C4-2B (cell line): ENCODE measurements at regions not wholly inside any gene's neighbourhood (a gene's known extent, or its start where the extent isn't known, plus 50 kb on each side); places are given as distances from the start of the nearest gene placed in this dataset.

Experiments
- ZFX ChIP-seq: fragments of 450-650 bp; IDR thresholded peaks from 2 replicates; pipeline ENCODE4 v1.6.1; 2017
- TF ChIP-seq, protein P1 (sequence below): fragments of 450-650 bp; conservative IDR thresholded peaks from 2 replicates; pipeline ENCODE4 v1.5.1; 2017; ENCODE audit warnings: mild to moderate bottlenecking

GRCh38 chr10:5588080-5588453 is 63.3 kb downstream of the CALML3 start:
- TF ChIP-seq, protein P1, sequence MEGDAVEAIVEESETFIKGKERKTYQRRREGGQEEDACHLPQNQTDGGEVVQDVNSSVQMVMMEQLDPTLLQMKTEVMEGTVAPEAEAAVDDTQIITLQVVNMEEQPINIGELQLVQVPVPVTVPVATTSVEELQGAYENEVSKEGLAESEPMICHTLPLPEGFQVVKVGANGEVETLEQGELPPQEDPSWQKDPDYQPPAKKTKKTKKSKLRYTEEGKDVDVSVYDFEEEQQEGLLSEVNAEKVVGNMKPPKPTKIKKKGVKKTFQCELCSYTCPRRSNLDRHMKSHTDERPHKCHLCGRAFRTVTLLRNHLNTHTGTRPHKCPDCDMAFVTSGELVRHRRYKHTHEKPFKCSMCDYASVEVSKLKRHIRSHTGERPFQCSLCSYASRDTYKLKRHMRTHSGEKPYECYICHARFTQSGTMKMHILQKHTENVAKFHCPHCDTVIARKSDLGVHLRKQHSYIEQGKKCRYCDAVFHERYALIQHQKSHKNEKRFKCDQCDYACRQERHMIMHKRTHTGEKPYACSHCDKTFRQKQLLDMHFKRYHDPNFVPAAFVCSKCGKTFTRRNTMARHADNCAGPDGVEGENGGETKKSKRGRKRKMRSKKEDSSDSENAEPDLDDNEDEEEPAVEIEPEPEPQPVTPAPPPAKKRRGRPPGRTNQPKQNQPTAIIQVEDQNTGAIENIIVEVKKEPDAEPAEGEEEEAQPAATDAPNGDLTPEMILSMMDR: no peak
- no peak for TF ChIP-seq ZFX
